Right cardiac atrium (tissue), 5 donors: ENCODE measurements at regions not wholly inside any gene's neighbourhood (a gene's known extent, or its start where the extent isn't known, plus 50 kb on each side); places are given as distances from the start of the nearest gene placed in this dataset.

ENCODE experiments used
- ATAC-seq, 2 donors: fragments of 200-7000 bp; cut with Tn5 transposase; one replicate each; pipeline versions ENCODE4 v1.8.0 to v1.9.1; 2020; ENCODE audit warnings: moderate library complexity in 2 of 2, mild to moderate bottlenecking in 1 of 2
- DNase-seq, 3 donors: peaks; one replicate each; pipeline ENCODE4 v3.0.0-alpha.2; 2020
- H3K27ac ChIP-seq: one replicate; pipeline ENCODE4 v1.5.1; 2013; ENCODE audit warnings: mild to moderate bottlenecking, low read length, control low read depth, moderate library complexity
- H3K27me3 ChIP-seq: one replicate; pipeline ENCODE4 v1.6.1; 2013; ENCODE audit not compliant: control insufficient read depth, insufficient read depth
- H3K4me1 ChIP-seq: one replicate; pipeline ENCODE4 v1.6.1; 2013; ENCODE audit warnings: low read length; ENCODE audit not compliant: control insufficient read depth, insufficient read depth
- H3K4me3 ChIP-seq: one replicate; pipeline ENCODE4 v1.5.1; 2013; ENCODE audit warnings: low read length, control low read depth
- H3K9me3 ChIP-seq: one replicate; pipeline ENCODE4 v1.6.1; 2013; ENCODE audit warnings: low read length; ENCODE audit not compliant: control insufficient read depth
- WGBS: extraction: QIAGEN DNeasy Blood & Tissue Kit; methylation state at CpG from one replicate; pipeline ENCODE4 v1.1.7; 2013; 5-methylcytosine and 5-hydroxymethylcytosine counted together
- intact Hi-C, 4 donors: fragments of 100-400 bp; cut with DNase I; formaldehyde crosslinking; loops; one replicate each; pipeline versions ENCODE4 v1.11.0 to v1.14.0; 2022 to 2023
- donor health status: healthy with polysubstance abuse.
- donor health status: DM: no; HTN: yes; CAD: no.
- donor health status: DM: no; HTN: no; CAD: no.
- donor health status: DM: no; HTN: yes; CAD: no; lungs with severe emphysema.
- donor health status: DM: yes; HTN: yes; CAD: no.

GRCh38 chr9:13896922-13897835 lies 416.8 kb downstream of the NFIB start:
- H3K27ac ChIP-seq, result peak overlapping the region; percentile 70
- H3K9me3 ChIP-seq, result no peaks in the 10 kb centered on the region
- H3K4me3 ChIP-seq, result no peak overlapping the region
- DNase-seq (no peak), ATAC-seq (peak in 1 of 2 donors; percentile 42)
- H3K27me3 ChIP-seq, result no peaks in the 10 kb centered on the region
- H3K4me1 ChIP-seq, result peaks cover 3% of the 10 kb centered on the region
- 50% methylated on average over 8 of the region's 8 CpGs for WGBS
- intact Hi-C loops, result no loop called here

- intact Hi-C loops, result no loop called here
- no peaks in the 10 kb centered on the region for H3K9me3 ChIP-seq
- H3K4me3 ChIP-seq, result no peak overlapping the region
- DNase-seq (no peak), ATAC-seq (no peak)
- no peak overlapping the region for H3K27ac ChIP-seq
- peaks cover 3% of the 10 kb centered on the region for H3K4me1 ChIP-seq
- H3K27me3 ChIP-seq, result no peaks in the 10 kb centered on the region
- WGBS, result 54% methylated on average over 1 of the region's 1 CpG
Observed at GRCh38 chr9:13896047-13896446, 417.9 kb downstream of the NFIB start.

- Histone ChIP-seq H3K4me1 (no peaks in the 10 kb centered on the region), H3K27ac (no peak overlapping the region), H3K4me3 (no peak overlapping the region), H3K9me3 (no peaks in the 10 kb centered on the region), H3K27me3 (no peaks in the 10 kb centered on the region)
- intact Hi-C loops, result no loop called here
- ATAC-seq, result no peak
- DNase-seq, result no peak
- WGBS, result 95% methylated on average over 1 of the region's 1 CpG
Observed at GRCh38 chr9:13885258-13885657, 428.7 kb downstream of the NFIB start.

GRCh38 chr9:13879981-13880380 lies 434.0 kb downstream of the NFIB start:
- DNase-seq (no peak), ATAC-seq (no peak)
- Histone ChIP-seq H3K4me3 (no peak overlapping the region), H3K27me3 (no peaks in the 10 kb centered on the region), H3K4me1 (no peaks in the 10 kb centered on the region), H3K27ac (no peak overlapping the region), H3K9me3 (no peaks in the 10 kb centered on the region)
- WGBS, result 93% methylated on average over 1 of the region's 1 CpG
- intact Hi-C loops, result no loop called here

- no peak for DNase-seq
- Histone ChIP-seq H3K9me3 (no peaks in the 10 kb centered on the region), H3K27me3 (no peaks in the 10 kb centered on the region), H3K27ac (no peak overlapping the region), H3K4me3 (no peak overlapping the region), H3K4me1 (no peaks in the 10 kb centered on the region)
- no peak for ATAC-seq
- WGBS, result 82% methylated on average over 3 of the region's 3 CpGs
- intact Hi-C loops, result no loop called here
Observed at GRCh38 chr9:13879011-13879410, 434.9 kb downstream of the NFIB start.

- intact Hi-C loops, result no loop called here
- WGBS, result 76% methylated on average over 3 of the region's 3 CpGs
- H3K4me3 ChIP-seq, result no peak overlapping the region
- H3K9me3 ChIP-seq, result no peaks in the 10 kb centered on the region
- H3K27ac ChIP-seq, result no peak overlapping the region
- H3K4me1 ChIP-seq, result no peaks in the 10 kb centered on the region
- DNase-seq (no peak), ATAC-seq (no peak)
- H3K27me3 ChIP-seq, result no peaks in the 10 kb centered on the region
Observed at GRCh38 chr9:13878241-13878711, 435.7 kb downstream of the NFIB start.

- Histone ChIP-seq H3K4me3 (no peak overlapping the region), H3K4me1 (no peaks in the 10 kb centered on the region), H3K9me3 (no peaks in the 10 kb centered on the region), H3K27me3 (no peaks in the 10 kb centered on the region), H3K27ac (no peak overlapping the region)
- 78% methylated on average over 1 of the region's 1 CpG for WGBS
- intact Hi-C loops, result no loop called here
- DNase-seq (no peak), ATAC-seq (no peak)
Observed at GRCh38 chr9:13876741-13877140, 437.2 kb downstream of the NFIB start.

GRCh38 chr9:13873203-13873602 lies 440.7 kb downstream of the NFIB start:
- no peak overlapping the region for H3K27ac ChIP-seq
- no peak for DNase-seq
- no peaks in the 10 kb centered on the region for H3K4me1 ChIP-seq
- 97% methylated on average over 3 of the region's 3 CpGs for WGBS
- H3K27me3 ChIP-seq, result no peaks in the 10 kb centered on the region
- intact Hi-C loops, result no loop called here
- no peaks in the 10 kb centered on the region for H3K9me3 ChIP-seq
- no peak for ATAC-seq
- H3K4me3 ChIP-seq, result no peak overlapping the region

GRCh38 chr9:13868336-13868735 lies 445.6 kb downstream of the NFIB start:
- Histone ChIP-seq H3K27ac (no peak overlapping the region), H3K4me1 (no peaks in the 10 kb centered on the region), H3K9me3 (no peaks in the 10 kb centered on the region), H3K27me3 (no peaks in the 10 kb centered on the region), H3K4me3 (no peak overlapping the region)
- no peak for DNase-seq
- ATAC-seq, result no peak
- intact Hi-C loops, result no loop called here
- WGBS, result 85% methylated on average over 4 of the region's 4 CpGs

- H3K27ac ChIP-seq, result no peak overlapping the region
- intact Hi-C loops, result no loop called here
- no peaks in the 10 kb centered on the region for H3K27me3 ChIP-seq
- ATAC-seq, result no peak
- H3K4me3 ChIP-seq, result no peak overlapping the region
- WGBS, result 80% methylated on average over 1 of the region's 1 CpG
- no peaks in the 10 kb centered on the region for H3K9me3 ChIP-seq
- no peak for DNase-seq
- H3K4me1 ChIP-seq, result peaks cover 1% of the 10 kb centered on the region
Observed at GRCh38 chr9:13865869-13866268, 448.1 kb downstream of the NFIB start.

- WGBS, result 24% methylated on average over 1 of the region's 1 CpG
- no peak overlapping the region for H3K27ac ChIP-seq
- intact Hi-C loops, result no loop called here
Observed at GRCh38 chr9:13863112-13863511, 450.8 kb downstream of the NFIB start.

More at GRCh38 chr9:13863112-13863511, 450.8 kb downstream of the NFIB start:
- Histone ChIP-seq H3K4me3 (no peak overlapping the region), H3K4me1 (peaks cover 1% of the 10 kb centered on the region), H3K9me3 (no peaks in the 10 kb centered on the region), H3K27me3 (no peaks in the 10 kb centered on the region)
- peak; percentile 94 to 97 for ATAC-seq
- DNase-seq, result peak; percentile 73 to 82 (median 79)
